GM12892 (cell line): ENCODE measurements at regions not wholly inside any gene's neighbourhood (a gene's known extent, or its start where the extent isn't known, plus 50 kb on each side); places are given as distances from the start of the nearest gene placed in this dataset.

Source experiments
- POLR2A ChIP-seq: IDR thresholded peaks from 2 replicates; pipeline ENCODE4 v1.6.1; 2011; ENCODE audit warnings: low read depth, low read length, control low read depth
- POLR2AphosphoS5 ChIP-seq: IDR thresholded peaks from 2 replicates; pipeline ENCODE4 v1.6.1; 2011; ENCODE audit warnings: low read depth, low read length, control low read depth
- TAF1 ChIP-seq: IDR thresholded peaks from 2 replicates; pipeline ENCODE4 v1.6.1; 2011; ENCODE audit warnings: low read depth, mild to moderate bottlenecking, control low read depth, low read length, borderline replicate concordance

DNA sequence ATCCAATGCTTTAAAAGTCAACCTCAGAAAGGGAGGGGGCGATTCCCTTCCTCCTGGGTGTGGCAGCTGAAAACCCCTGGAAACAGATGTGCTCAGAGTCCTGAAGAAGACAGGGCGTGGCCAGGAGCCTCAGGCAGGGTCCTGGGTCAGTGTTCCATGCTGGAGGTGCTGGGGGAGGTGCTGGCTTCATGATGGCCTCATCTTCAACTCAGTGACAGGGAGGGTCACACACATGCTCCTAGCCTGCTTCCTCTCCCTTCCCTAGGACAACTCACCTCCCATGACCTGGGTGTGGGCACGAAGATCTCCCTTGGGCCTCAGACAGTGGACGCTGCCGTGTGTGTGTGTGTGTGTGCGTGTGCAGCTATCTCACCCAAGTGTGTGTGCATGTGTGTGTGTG is 245.6 kb upstream of the B3GAT1 start:
- TF ChIP-seq POLR2A (no peak), POLR2AphosphoS5 (no peak), TAF1 (no peak)
